ENCODE measurements at regions not wholly inside any gene's neighbourhood (a gene's known extent, or its start where the extent isn't known, plus 50 kb on each side); places are given as distances from the start of the nearest gene placed in this dataset.

- TF ChIP-seq CEBPB (IDR thresholded peaks at IDR 0.05) (no peak), CTCF (IDR thresholded peaks at IDR 0.05) (no peak), POLR2A (IDR thresholded peaks at IDR 0.05; ENCODE audit: low read length) (no peak), SREBF2 (IDR thresholded peaks at IDR 0.05) (no peak), HOXA7 (CRISPR knock-in tag; IDR thresholded peaks at IDR 0.05) (no peak), E2F6 (IDR thresholded peaks at IDR 0.05; ENCODE audit: borderline replicate concordance, low read depth) (no peak), MAZ (IDR thresholded peaks at IDR 0.05; ENCODE audit: borderline replicate concordance, low read depth, low read length) (no peak), SMC3 (IDR thresholded peaks at IDR 0.05) (no peak)
Measured at GRCh38 chr6:14047151-14047740, 70.3 kb upstream of the CD83 start.
